BLaER1 (cell line): ENCODE measurements at regions not wholly inside any gene's neighbourhood (a gene's known extent, or its start where the extent isn't known, plus 50 kb on each side); places are given as distances from the start of the nearest gene placed in this dataset.
A peak's percentile ranks its signal among the peaks of the same experiment; 100 is the strongest.
"Not testable (repeated sequence)": the region's sequence is repeated elsewhere in the genome, so short reads cannot be mapped to it uniquely, and the experiment has no call there.

Source experiments
- H3K27ac ChIP-seq: shearing (Covaris generic); formaldehyde crosslinking; 2 replicates; pipeline ENCODE4 v1.8.1; 2022
- H3K27me3 ChIP-seq: shearing (Covaris generic); formaldehyde crosslinking; 2 replicates; pipeline ENCODE4 v1.8.1; 2022
- H3K36me3 ChIP-seq: shearing (Covaris generic); formaldehyde crosslinking; 2 replicates; pipeline ENCODE4 v1.8.1; 2022
- H3K4me1 ChIP-seq: shearing (Covaris generic); formaldehyde crosslinking; 2 replicates; pipeline ENCODE4 v1.8.1; 2022
- H3K4me2 ChIP-seq: shearing (Covaris generic); formaldehyde crosslinking; 2 replicates; pipeline ENCODE4 v1.8.1; 2022
- H3K4me3 ChIP-seq: shearing (Covaris generic); formaldehyde crosslinking; 2 replicates; pipeline ENCODE4 v1.8.1; 2022
- H3K9ac ChIP-seq: shearing (Covaris generic); formaldehyde crosslinking; 2 replicates; pipeline ENCODE4 v1.8.1; 2022
- H3K9me3 ChIP-seq: shearing (Covaris generic); formaldehyde crosslinking; 2 replicates; pipeline ENCODE4 v1.8.1; 2022
- H4K20me1 ChIP-seq: shearing (Covaris generic); formaldehyde crosslinking; 2 replicates; pipeline ENCODE4 v1.8.1; 2022
- Cebpa-rat ChIP-seq: shearing (Covaris generic); IDR thresholded peaks from 2 replicates; pipeline ENCODE4 v1.8.1; 2022

- no peaks in the 10 kb centered on the region for H3K27me3 ChIP-seq
- H3K4me1 ChIP-seq = no peaks in the 10 kb centered on the region
- H3K9ac ChIP-seq = no peak overlapping the region
- H3K36me3 ChIP-seq = no peaks in the 10 kb centered on the region
- TF ChIP-seq Cebpa-rat = no peak
- H3K27ac ChIP-seq = no peak overlapping the region
- H4K20me1 ChIP-seq = no peaks in the 10 kb centered on the region
- no peak overlapping the region for H3K4me3 ChIP-seq
- no peaks in the 10 kb centered on the region for H3K9me3 ChIP-seq
- H3K4me2 ChIP-seq = no peak overlapping the region
Measured at GRCh38 chr4:117868201-117868600, 166.1 kb upstream of the NDST3 start.

- Histone ChIP-seq H3K36me3 (no peaks in the 10 kb centered on the region), H3K9me3 (no peaks in the 10 kb centered on the region), H3K4me1 (no peaks in the 10 kb centered on the region), H4K20me1 (no peaks in the 10 kb centered on the region), H3K9ac (no peak overlapping the region), H3K27ac (no peak overlapping the region), H3K4me2 (no peak overlapping the region), H3K27me3 (no peaks in the 10 kb centered on the region), H3K4me3 (no peak overlapping the region)
- TF ChIP-seq Cebpa-rat = no peak
Measured at GRCh38 chr4:117873779-117874178, 160.5 kb upstream of the NDST3 start.

GRCh38 chr4:117874216-117874615 lies 160.1 kb upstream of the NDST3 start:
- Histone ChIP-seq H3K4me3 (no peak overlapping the region), H3K27me3 (no peaks in the 10 kb centered on the region), H3K36me3 (no peaks in the 10 kb centered on the region), H3K27ac (no peak overlapping the region), H3K9me3 (no peaks in the 10 kb centered on the region), H4K20me1 (no peaks in the 10 kb centered on the region), H3K9ac (no peak overlapping the region), H3K4me1 (no peaks in the 10 kb centered on the region), H3K4me2 (no peak overlapping the region)
- no peak for TF ChIP-seq Cebpa-rat

- Histone ChIP-seq H3K4me1 (no peaks in the 10 kb centered on the region), H3K36me3 (no peaks in the 10 kb centered on the region), H3K9me3 (no peaks in the 10 kb centered on the region), H4K20me1 (no peaks in the 10 kb centered on the region), H3K4me3 (no peak overlapping the region), H3K27ac (no peak overlapping the region), H3K27me3 (no peaks in the 10 kb centered on the region), H3K9ac (no peak overlapping the region), H3K4me2 (no peak overlapping the region)
- TF ChIP-seq Cebpa-rat = no peak
Measured at GRCh38 chr4:117889978-117890377, 144.3 kb upstream of the NDST3 start.

- H3K4me3 ChIP-seq = no peak overlapping the region
- H3K9ac ChIP-seq = no peak overlapping the region
- no peaks in the 10 kb centered on the region for H4K20me1 ChIP-seq
- H3K9me3 ChIP-seq = no peaks in the 10 kb centered on the region
- H3K27me3 ChIP-seq = no peaks in the 10 kb centered on the region
- no peak overlapping the region for H3K4me2 ChIP-seq
- no peaks in the 10 kb centered on the region for H3K4me1 ChIP-seq
- no peak overlapping the region for H3K27ac ChIP-seq
- TF ChIP-seq Cebpa-rat = no peak
- H3K36me3 ChIP-seq = no peaks in the 10 kb centered on the region
Measured at GRCh38 chr4:117893207-117893606, 141.1 kb upstream of the NDST3 start.

GRCh38 chr4:117898496-117898895 lies 135.8 kb upstream of the NDST3 start:
- no peak for TF ChIP-seq Cebpa-rat

GRCh38 chr4:117900832-117901231 lies 133.5 kb upstream of the NDST3 start:
- H4K20me1 ChIP-seq = no peaks in the 10 kb centered on the region
- no peak overlapping the region for H3K4me3 ChIP-seq
- H3K27me3 ChIP-seq = no peaks in the 10 kb centered on the region
- H3K4me1 ChIP-seq = no peaks in the 10 kb centered on the region
- H3K4me2 ChIP-seq = no peak overlapping the region
- H3K9ac ChIP-seq = no peak overlapping the region
- no peak for TF ChIP-seq Cebpa-rat
- no peaks in the 10 kb centered on the region for H3K9me3 ChIP-seq
- no peaks in the 10 kb centered on the region for H3K36me3 ChIP-seq
- no peak overlapping the region for H3K27ac ChIP-seq

More at GRCh38 chr4:117898496-117898895, 135.8 kb upstream of the NDST3 start:
- Histone ChIP-seq H3K36me3 (no peaks in the 10 kb centered on the region), H3K4me1 (no peaks in the 10 kb centered on the region), H3K4me2 (no peak overlapping the region), H3K9ac (no peak overlapping the region), H3K27ac (no peak overlapping the region), H3K4me3 (no peak overlapping the region), H3K9me3 (no peaks in the 10 kb centered on the region), H4K20me1 (no peaks in the 10 kb centered on the region), H3K27me3 (no peaks in the 10 kb centered on the region)

- Histone ChIP-seq H3K4me3 (no peak overlapping the region), H3K9ac (no peak overlapping the region), H3K9me3 (no peaks in the 10 kb centered on the region), H3K36me3 (no peaks in the 10 kb centered on the region), H3K4me2 (no peak overlapping the region), H3K27me3 (no peaks in the 10 kb centered on the region), H3K4me1 (peaks cover 9% of the 10 kb centered on the region), H3K27ac (no peak overlapping the region), H4K20me1 (no peaks in the 10 kb centered on the region)
- TF ChIP-seq Cebpa-rat = no peak
Measured at GRCh38 chr4:117907646-117908045, 126.6 kb upstream of the NDST3 start.

- H3K9me3 ChIP-seq = no peaks in the 10 kb centered on the region
- no peaks in the 10 kb centered on the region for H3K36me3 ChIP-seq
- no peaks in the 10 kb centered on the region for H4K20me1 ChIP-seq
- peak overlapping the region; percentile 33; the same call in 1 of the 2 replicates for H3K4me2 ChIP-seq
- no peak overlapping the region for H3K4me3 ChIP-seq
- TF ChIP-seq Cebpa-rat = no peak
- no peak overlapping the region for H3K27ac ChIP-seq
- H3K27me3 ChIP-seq = no peaks in the 10 kb centered on the region
- H3K9ac ChIP-seq = no peak overlapping the region
- H3K4me1 ChIP-seq = peaks cover 9% of the 10 kb centered on the region
Measured at GRCh38 chr4:117908306-117909207, 125.7 kb upstream of the NDST3 start.

- TF ChIP-seq Cebpa-rat = no peak
- no peaks in the 10 kb centered on the region for H3K36me3 ChIP-seq
- H3K9me3 ChIP-seq = no peaks in the 10 kb centered on the region
- no peaks in the 10 kb centered on the region for H3K4me1 ChIP-seq
- no peak overlapping the region for H3K4me2 ChIP-seq
- no peaks in the 10 kb centered on the region for H4K20me1 ChIP-seq
- H3K27me3 ChIP-seq = no peaks in the 10 kb centered on the region
- H3K27ac ChIP-seq = no peak overlapping the region
- H3K4me3 ChIP-seq = no peak overlapping the region
- no peak overlapping the region for H3K9ac ChIP-seq
Measured at GRCh38 chr4:117916728-117917127, 117.6 kb upstream of the NDST3 start.

- H3K4me1 ChIP-seq, H3K4me2 ChIP-seq, H3K4me3 ChIP-seq, H4K20me1 ChIP-seq, H3K27ac ChIP-seq, H3K27me3 ChIP-seq, H3K9ac ChIP-seq, H3K36me3 ChIP-seq, H3K9me3 ChIP-seq: not testable (repeated sequence)
Measured at GRCh38 chr4:117922311-117922710, 112.0 kb upstream of the NDST3 start.

- H3K9ac ChIP-seq, H3K4me3 ChIP-seq, H3K9me3 ChIP-seq, H4K20me1 ChIP-seq, H3K27me3 ChIP-seq, H3K4me2 ChIP-seq, H3K27ac ChIP-seq, H3K36me3 ChIP-seq, H3K4me1 ChIP-seq: not testable (repeated sequence)
Measured at GRCh38 chr4:117927823-117928222, 106.5 kb upstream of the NDST3 start.
